ENCODE measurements at regions not wholly inside any gene's neighbourhood (a gene's known extent, or its start where the extent isn't known, plus 50 kb on each side); places are given as distances from the start of the nearest gene placed in this dataset.

DNA sequence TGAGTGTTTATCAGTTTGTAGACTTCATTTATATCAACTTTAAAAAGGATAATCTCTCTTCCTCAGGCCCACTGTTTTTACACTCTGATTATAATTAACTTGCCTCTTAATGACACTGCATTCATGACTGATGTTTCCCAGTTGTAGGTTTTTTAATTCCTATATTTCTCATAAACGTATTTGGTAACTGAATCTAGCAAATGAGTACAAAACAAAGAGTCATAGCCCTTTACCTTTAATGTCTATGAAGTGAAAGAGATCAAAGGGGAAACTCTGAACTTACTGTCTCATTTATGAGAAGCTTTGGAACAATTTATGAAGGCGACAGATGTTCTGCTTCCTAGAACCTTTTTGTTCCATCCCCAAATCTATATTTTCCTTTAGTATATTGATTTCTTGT is 56.6 kb upstream of the ABCA1 start:
- H3K4me3 Mint-ChIP-seq (ENCODE audit: unreplicated experiment) = no peak overlapping the region
- DNase-seq (ENCODE audit: low spot score) = no peak
- H3K36me3 Mint-ChIP-seq (ENCODE audit: low read depth, unreplicated experiment) = no peaks in the 10 kb centered on the region
- peaks cover 5% of the 10 kb centered on the region for H3K4me1 Mint-ChIP-seq (ENCODE audit: unreplicated experiment)
- no peaks in the 10 kb centered on the region for H3K27me3 Mint-ChIP-seq (ENCODE audit: unreplicated experiment)
- TF ChIP-seq, protein P1, sequence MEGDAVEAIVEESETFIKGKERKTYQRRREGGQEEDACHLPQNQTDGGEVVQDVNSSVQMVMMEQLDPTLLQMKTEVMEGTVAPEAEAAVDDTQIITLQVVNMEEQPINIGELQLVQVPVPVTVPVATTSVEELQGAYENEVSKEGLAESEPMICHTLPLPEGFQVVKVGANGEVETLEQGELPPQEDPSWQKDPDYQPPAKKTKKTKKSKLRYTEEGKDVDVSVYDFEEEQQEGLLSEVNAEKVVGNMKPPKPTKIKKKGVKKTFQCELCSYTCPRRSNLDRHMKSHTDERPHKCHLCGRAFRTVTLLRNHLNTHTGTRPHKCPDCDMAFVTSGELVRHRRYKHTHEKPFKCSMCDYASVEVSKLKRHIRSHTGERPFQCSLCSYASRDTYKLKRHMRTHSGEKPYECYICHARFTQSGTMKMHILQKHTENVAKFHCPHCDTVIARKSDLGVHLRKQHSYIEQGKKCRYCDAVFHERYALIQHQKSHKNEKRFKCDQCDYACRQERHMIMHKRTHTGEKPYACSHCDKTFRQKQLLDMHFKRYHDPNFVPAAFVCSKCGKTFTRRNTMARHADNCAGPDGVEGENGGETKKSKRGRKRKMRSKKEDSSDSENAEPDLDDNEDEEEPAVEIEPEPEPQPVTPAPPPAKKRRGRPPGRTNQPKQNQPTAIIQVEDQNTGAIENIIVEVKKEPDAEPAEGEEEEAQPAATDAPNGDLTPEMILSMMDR (IDR thresholded peaks at IDR 0.05; ENCODE audit: unreplicated experiment) = no peak
- no peaks in the 10 kb centered on the region for H3K9me3 Mint-ChIP-seq (ENCODE audit: unreplicated experiment)
- H3K27ac Mint-ChIP-seq (ENCODE audit: unreplicated experiment) = no peak overlapping the region

DNA sequence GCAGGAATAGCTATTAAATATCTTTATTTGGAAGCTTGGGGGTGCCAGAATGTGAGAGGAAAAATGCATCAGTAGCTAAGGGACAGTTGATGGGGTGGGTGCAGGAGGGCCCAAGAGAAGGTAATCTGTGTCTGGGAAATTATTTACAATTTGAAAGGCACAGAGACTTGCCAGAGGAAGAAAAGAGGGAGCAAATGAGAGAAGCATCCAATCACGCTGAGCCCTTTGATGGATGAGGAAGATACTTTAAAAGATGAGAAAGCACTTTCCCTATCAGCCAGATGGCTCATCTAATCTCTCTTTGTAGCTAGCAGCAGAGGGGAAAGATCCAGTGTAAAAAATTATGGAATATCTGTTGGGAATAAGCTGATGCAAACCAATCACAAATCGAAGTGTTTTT is 57.0 kb upstream of the ABCA1 start:
- DNase-seq (ENCODE audit: low spot score) = no peak
- Mint-ChIP-seq H3K4me3 (ENCODE audit: unreplicated experiment) (no peak overlapping the region), H3K36me3 (ENCODE audit: low read depth, unreplicated experiment) (no peaks in the 10 kb centered on the region), H3K27ac (ENCODE audit: unreplicated experiment) (no peak overlapping the region), H3K9me3 (ENCODE audit: unreplicated experiment) (no peaks in the 10 kb centered on the region), H3K4me1 (ENCODE audit: unreplicated experiment) (peaks cover 5% of the 10 kb centered on the region), H3K27me3 (ENCODE audit: unreplicated experiment) (no peaks in the 10 kb centered on the region)
- TF ChIP-seq, protein P1 (IDR thresholded peaks at IDR 0.05; ENCODE audit: unreplicated experiment) = no peak

GRCh38 chr9:104986096-104986495 is 58.1 kb upstream of the ABCA1 start:
- H3K27ac Mint-ChIP-seq (ENCODE audit: unreplicated experiment) = no peak overlapping the region
- TF ChIP-seq, protein P1 (IDR thresholded peaks at IDR 0.05; ENCODE audit: unreplicated experiment) = no peak
- DNase-seq (ENCODE audit: low spot score) = no peak
- H3K9me3 Mint-ChIP-seq (ENCODE audit: unreplicated experiment) = no peaks in the 10 kb centered on the region
- H3K36me3 Mint-ChIP-seq (ENCODE audit: low read depth, unreplicated experiment) = no peaks in the 10 kb centered on the region
- peaks cover 12% of the 10 kb centered on the region for H3K4me1 Mint-ChIP-seq (ENCODE audit: unreplicated experiment)
- no peak overlapping the region for H3K4me3 Mint-ChIP-seq (ENCODE audit: unreplicated experiment)
- no peaks in the 10 kb centered on the region for H3K27me3 Mint-ChIP-seq (ENCODE audit: unreplicated experiment)

DNA sequence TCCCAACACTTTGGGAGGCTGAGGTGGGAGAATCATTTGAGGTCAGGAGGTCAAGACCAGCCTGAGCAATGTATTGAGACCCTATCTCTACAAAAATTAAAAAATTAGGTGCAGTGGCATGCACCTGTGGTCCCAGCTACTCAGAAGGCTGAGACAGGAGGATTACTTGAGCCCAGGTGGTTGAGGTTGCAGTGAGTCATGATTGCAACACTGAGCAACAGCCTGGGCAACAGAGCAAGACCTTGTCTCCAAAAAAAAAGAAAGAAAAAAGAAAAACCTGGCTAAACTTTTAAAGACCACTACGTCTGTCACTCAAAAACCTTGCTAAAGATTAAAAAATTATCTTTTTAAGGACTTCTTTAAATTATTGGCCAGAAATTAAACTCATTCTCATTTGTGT is 59.8 kb upstream of the ABCA1 start:
- Mint-ChIP-seq H3K36me3 (ENCODE audit: low read depth, unreplicated experiment) (no peaks in the 10 kb centered on the region), H3K4me1 (ENCODE audit: unreplicated experiment) (peaks cover 19% of the 10 kb centered on the region), H3K27ac (ENCODE audit: unreplicated experiment) (no peak overlapping the region), H3K4me3 (ENCODE audit: unreplicated experiment) (no peak overlapping the region), H3K9me3 (ENCODE audit: unreplicated experiment) (no peaks in the 10 kb centered on the region), H3K27me3 (ENCODE audit: unreplicated experiment) (no peaks in the 10 kb centered on the region)
- DNase-seq (ENCODE audit: low spot score) = no peak
- TF ChIP-seq, protein P1 (IDR thresholded peaks at IDR 0.05; ENCODE audit: unreplicated experiment) = no peak

- Mint-ChIP-seq H3K4me3 (ENCODE audit: unreplicated experiment) (no peak overlapping the region), H3K9me3 (ENCODE audit: unreplicated experiment) (no peaks in the 10 kb centered on the region), H3K27ac (ENCODE audit: unreplicated experiment) (no peak overlapping the region), H3K36me3 (ENCODE audit: low read depth, unreplicated experiment) (no peaks in the 10 kb centered on the region), H3K27me3 (ENCODE audit: unreplicated experiment) (no peaks in the 10 kb centered on the region), H3K4me1 (ENCODE audit: unreplicated experiment) (peaks cover 27% of the 10 kb centered on the region)
- DNase-seq (ENCODE audit: low spot score) = no peak
- TF ChIP-seq, protein P1 (IDR thresholded peaks at IDR 0.05; ENCODE audit: unreplicated experiment) = no peak
Observed at GRCh38 chr9:104988539-104988938, 60.6 kb upstream of the ABCA1 start.
